Fibroblast of lung (primary cell): ENCODE measurements at regions not wholly inside any gene's neighbourhood (a gene's known extent, or its start where the extent isn't known, plus 50 kb on each side); places are given as distances from the start of the nearest gene placed in this dataset.

Experiments used
- EZH2 ChIP-seq: IDR thresholded peaks from 2 replicates; pipeline ENCODE4 v1.5.1; 2012; ENCODE audit warnings: low read length, control low read depth, mild to moderate bottlenecking; ENCODE audit errors: missing control alignments
- TF ChIP-seq, protein P1 (sequence below), 2 donors: IDR thresholded peaks in 1 of 2; conservative IDR thresholded peaks in 1 of 2; 1 replicate in 1 of 2; 2 replicates in 1 of 2; pipeline ENCODE4 v1.5.1; 2011 to 2012; ENCODE audit warnings: low read length in 2 of 2, control low read depth in 1 of 2, inconsistent platforms in 1 of 2, low read depth in 1 of 2, mild to moderate bottlenecking in 1 of 2

DNA sequence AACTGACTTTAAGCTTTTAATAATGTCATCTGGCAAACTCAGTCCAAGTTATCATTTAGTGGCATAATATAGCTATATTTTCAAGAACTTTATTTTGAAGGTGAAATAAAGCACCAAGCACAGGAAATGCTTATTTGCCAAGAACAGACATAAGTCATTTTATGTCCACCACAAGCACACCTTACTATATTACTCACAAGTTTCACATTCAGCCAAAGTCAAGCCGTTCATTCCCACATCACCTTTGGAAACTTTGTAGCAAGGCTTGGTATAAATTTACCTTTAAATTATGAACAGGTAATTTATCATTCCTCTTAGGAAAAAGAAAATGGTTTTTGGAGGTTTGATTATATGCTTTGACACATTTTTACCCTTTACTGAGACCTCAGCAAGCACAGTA, 236.8 kb upstream of the FKBP1C start:
- no peak for TF ChIP-seq EZH2
- TF ChIP-seq, protein P1, sequence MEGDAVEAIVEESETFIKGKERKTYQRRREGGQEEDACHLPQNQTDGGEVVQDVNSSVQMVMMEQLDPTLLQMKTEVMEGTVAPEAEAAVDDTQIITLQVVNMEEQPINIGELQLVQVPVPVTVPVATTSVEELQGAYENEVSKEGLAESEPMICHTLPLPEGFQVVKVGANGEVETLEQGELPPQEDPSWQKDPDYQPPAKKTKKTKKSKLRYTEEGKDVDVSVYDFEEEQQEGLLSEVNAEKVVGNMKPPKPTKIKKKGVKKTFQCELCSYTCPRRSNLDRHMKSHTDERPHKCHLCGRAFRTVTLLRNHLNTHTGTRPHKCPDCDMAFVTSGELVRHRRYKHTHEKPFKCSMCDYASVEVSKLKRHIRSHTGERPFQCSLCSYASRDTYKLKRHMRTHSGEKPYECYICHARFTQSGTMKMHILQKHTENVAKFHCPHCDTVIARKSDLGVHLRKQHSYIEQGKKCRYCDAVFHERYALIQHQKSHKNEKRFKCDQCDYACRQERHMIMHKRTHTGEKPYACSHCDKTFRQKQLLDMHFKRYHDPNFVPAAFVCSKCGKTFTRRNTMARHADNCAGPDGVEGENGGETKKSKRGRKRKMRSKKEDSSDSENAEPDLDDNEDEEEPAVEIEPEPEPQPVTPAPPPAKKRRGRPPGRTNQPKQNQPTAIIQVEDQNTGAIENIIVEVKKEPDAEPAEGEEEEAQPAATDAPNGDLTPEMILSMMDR (conservative IDR thresholded peaks at IDR 0.05 in 1 of 2, IDR thresholded peaks at IDR 0.05 in 1 of 2; ENCODE audit: low read depth in 1 of 2, low read length in 2 of 2) = no peak
